ENCODE measurements at regions not wholly inside any gene's neighbourhood (a gene's known extent, or its start where the extent isn't known, plus 50 kb on each side); places are given as distances from the start of the nearest gene placed in this dataset.

DNA sequence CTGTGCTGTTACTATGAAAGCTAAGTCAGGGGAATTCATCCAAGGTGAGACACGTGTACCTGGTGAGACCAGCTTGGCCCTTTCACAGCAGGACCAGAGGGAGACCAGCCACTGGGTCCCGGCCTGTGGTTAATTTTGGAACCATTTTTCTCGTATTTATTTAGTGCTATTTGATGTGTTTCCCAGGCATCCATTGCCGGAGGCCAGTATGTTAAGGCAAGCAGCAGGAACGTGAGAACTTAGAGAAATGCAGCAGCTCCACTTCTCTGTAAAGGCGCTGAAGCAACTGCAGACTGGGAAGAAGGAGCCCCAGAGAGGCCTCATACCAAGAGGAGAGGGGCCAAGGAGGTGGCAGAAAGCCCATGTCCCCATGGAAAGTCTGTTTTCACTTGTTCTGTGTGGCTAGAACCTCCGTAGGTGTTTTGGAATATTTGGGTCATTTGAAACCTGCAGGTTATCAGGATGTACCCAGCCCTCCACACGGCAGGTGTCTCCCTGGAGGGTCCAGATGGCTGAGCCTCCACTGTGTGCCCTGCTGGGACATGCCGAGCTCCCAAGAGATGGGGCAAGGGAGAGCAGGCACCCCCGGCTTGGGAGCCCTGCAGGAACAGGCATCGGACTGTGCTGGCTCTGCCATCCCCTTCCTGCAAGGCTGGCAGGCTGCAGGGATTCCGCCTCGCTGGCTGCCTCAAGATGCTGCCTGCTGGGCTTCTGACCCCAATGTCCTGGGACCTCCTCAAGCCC is 256.0 kb upstream of the RAB6C start:
- WGBS, 3 donors, result 63 to 73% (median 65%) methylated on average over 13 of the region's 13 CpGs
- H3K27ac ChIP-seq, result no peak overlapping the region
- no peaks in the 10 kb centered on the region for H3K27me3 ChIP-seq
- no peaks in the 10 kb centered on the region for H3K36me3 ChIP-seq
- intact Hi-C loops (cut with DNase I), result no loop called here
- no peak for TF ChIP-seq POLR2A (IDR thresholded peaks at IDR 0.05)
- TF ChIP-seq, protein P1, sequence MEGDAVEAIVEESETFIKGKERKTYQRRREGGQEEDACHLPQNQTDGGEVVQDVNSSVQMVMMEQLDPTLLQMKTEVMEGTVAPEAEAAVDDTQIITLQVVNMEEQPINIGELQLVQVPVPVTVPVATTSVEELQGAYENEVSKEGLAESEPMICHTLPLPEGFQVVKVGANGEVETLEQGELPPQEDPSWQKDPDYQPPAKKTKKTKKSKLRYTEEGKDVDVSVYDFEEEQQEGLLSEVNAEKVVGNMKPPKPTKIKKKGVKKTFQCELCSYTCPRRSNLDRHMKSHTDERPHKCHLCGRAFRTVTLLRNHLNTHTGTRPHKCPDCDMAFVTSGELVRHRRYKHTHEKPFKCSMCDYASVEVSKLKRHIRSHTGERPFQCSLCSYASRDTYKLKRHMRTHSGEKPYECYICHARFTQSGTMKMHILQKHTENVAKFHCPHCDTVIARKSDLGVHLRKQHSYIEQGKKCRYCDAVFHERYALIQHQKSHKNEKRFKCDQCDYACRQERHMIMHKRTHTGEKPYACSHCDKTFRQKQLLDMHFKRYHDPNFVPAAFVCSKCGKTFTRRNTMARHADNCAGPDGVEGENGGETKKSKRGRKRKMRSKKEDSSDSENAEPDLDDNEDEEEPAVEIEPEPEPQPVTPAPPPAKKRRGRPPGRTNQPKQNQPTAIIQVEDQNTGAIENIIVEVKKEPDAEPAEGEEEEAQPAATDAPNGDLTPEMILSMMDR (IDR thresholded peaks at IDR 0.05), result no peak
- TF ChIP-seq EP300 (IDR thresholded peaks at IDR 0.05), result no peak
- H3K9me3 ChIP-seq, result no peaks in the 10 kb centered on the region
- H3K4me3 ChIP-seq, result no peak overlapping the region
- H3K4me1 ChIP-seq (ENCODE audit: insufficient read depth), result no peaks in the 10 kb centered on the region
- no peak for DNase-seq

DNA sequence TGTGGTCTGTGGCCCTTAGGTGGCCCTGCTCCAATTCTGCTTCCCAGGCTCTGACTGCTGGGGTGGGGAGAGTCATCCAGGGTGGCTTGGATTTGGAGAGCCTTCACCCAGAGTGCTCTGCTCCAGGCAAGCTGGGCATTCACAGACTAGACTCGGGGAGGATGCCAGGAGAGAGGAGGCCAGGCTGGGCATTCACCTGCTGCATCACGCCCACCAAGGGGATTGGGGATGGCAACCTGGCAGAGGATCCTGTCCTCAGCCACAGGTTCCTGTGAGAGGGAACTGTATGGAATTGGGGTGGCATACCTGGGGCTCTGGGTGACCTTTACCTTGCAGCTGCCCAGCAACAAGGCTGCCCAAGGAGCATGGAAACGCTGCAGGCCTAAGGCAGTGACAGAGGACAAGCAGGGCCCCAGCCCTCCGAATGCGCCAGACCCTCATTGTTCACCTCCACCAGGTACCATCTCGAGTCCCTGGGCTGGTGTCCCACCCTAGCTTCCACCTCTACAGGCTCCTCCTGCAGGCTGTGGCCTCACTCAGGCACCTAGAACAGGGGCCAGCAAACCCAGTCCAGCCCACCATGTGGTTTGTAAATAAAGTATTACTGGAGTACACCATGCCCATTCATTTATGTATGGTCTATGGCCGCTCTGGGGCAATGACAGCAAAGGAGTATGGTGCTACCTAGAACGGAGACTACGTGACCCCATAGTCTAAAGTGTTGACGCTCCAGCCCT is 255.3 kb upstream of the RAB6C start:
- no peak for TF ChIP-seq POLR2A (IDR thresholded peaks at IDR 0.05)
- TF ChIP-seq, protein P1 (IDR thresholded peaks at IDR 0.05), result no peak
- TF ChIP-seq EP300 (IDR thresholded peaks at IDR 0.05), result no peak
- no peaks in the 10 kb centered on the region for H3K4me1 ChIP-seq (ENCODE audit: insufficient read depth)
- H3K4me3 ChIP-seq, result no peak overlapping the region
- no peaks in the 10 kb centered on the region for H3K9me3 ChIP-seq
- WGBS, 3 donors, result 89 to 92% (median 90%) methylated on average over 10 of the region's 10 CpGs
- no peak for DNase-seq
- intact Hi-C loops (cut with DNase I), result no loop called here
- H3K27me3 ChIP-seq, result no peaks in the 10 kb centered on the region
- no peaks in the 10 kb centered on the region for H3K36me3 ChIP-seq
- H3K27ac ChIP-seq, result no peak overlapping the region

DNA sequence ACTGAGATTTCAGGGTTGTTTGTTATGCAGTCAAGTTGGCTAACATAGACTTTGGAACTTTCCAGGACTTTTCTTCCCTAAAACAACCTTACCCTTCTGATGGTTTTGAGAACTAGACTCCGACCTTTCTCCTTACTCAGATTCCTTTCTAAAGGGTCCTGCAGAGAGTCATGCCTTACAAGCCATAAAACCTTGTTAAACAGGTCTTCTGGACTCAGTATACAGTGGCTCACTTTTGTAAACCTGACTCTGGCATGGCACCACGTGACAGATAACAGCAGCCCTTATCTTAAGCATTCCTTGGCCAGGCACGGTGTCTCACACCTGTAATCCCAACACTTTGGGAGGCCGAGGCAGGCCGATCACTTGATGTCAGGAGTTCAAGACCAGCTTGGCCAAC is 253.2 kb upstream of the RAB6C start:
- DNase-seq, result no peak
- Histone ChIP-seq H3K27me3 (no peaks in the 10 kb centered on the region), H3K4me3 (no peak overlapping the region), H3K27ac (no peak overlapping the region), H3K36me3 (no peaks in the 10 kb centered on the region), H3K9me3 (no peaks in the 10 kb centered on the region), H3K4me1 (ENCODE audit: insufficient read depth) (no peaks in the 10 kb centered on the region)
- 34 to 48% (median 39%) methylated on average over 5 of the region's 5 CpGs for WGBS, 3 donors
- intact Hi-C loops (cut with DNase I), result no loop called here
- TF ChIP-seq EP300 (IDR thresholded peaks at IDR 0.05), result no peak

DNA sequence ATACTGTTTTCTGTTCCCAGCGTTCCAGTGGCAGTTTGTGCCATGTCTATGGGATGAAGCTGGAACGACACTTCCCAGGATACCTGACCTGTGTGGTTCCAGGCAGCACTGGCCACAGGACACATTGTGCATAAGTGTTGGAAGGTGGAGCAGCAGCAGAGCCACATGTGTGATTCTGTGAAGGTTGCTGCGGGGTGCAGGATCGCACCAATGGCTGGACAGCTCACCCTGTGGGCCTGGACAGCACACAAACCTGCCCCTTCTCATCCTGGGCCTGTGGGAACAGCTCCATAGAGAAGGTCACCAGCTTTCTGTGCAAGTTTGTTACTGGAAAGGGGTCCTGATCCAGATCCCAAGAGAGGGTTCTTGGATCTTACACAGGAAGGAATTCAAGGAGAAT is 252.2 kb upstream of the RAB6C start:
- no peak overlapping the region for H3K27ac ChIP-seq
- TF ChIP-seq POLR2A (IDR thresholded peaks at IDR 0.05) (no peak), EP300 (IDR thresholded peaks at IDR 0.05) (no peak)
- TF ChIP-seq, protein P1 (IDR thresholded peaks at IDR 0.05), result no peak
- H3K9me3 ChIP-seq, result no peaks in the 10 kb centered on the region
- WGBS, 3 donors, result 80 to 85% (median 84%) methylated on average over 4 of the region's 4 CpGs
- no peaks in the 10 kb centered on the region for H3K27me3 ChIP-seq
- H3K4me3 ChIP-seq, result no peak overlapping the region
- no peaks in the 10 kb centered on the region for H3K36me3 ChIP-seq
- intact Hi-C loops (cut with DNase I), result no loop called here
- no peak for DNase-seq
- H3K4me1 ChIP-seq (ENCODE audit: insufficient read depth), result no peaks in the 10 kb centered on the region

Data from ovary (tissue), 7 donors.